Gastrocnemius medialis (tissue), 4 donors: ENCODE measurements at regions not wholly inside any gene's neighbourhood (a gene's known extent, or its start where the extent isn't known, plus 50 kb on each side); places are given as distances from the start of the nearest gene placed in this dataset.

Experiments
- CTCF ChIP-seq, 5 experiments: fragments of 450-650 bp in 3 of 5; fragments of 200-600 bp in 2 of 5; sonication (generic) in 2 of 5; IDR thresholded peaks in 4 of 5; conservative IDR thresholded peaks in 1 of 5; 1 replicate in 4 of 5; 2 replicates in 1 of 5; pipeline ENCODE4 v1.5.1; 2016 to 2019; ENCODE audit warnings: antibody characterized with exemption in 5 of 5, mild to moderate bottlenecking in 3 of 5, moderate library complexity in 3 of 5
- POLR2A ChIP-seq, 2 donors: fragments of 450-650 bp; IDR thresholded peaks; one replicate each; pipeline ENCODE4 v1.6.1; 2017; ENCODE audit warnings: antibody characterized with exemption in 2 of 2, mild to moderate bottlenecking in 2 of 2, moderate library complexity in 2 of 2

- no peak for TF ChIP-seq CTCF (IDR thresholded peaks at IDR 0.05 in 4 of 5, conservative IDR thresholded peaks at IDR 0.05 in 1 of 5)
- no peak for TF ChIP-seq POLR2A (IDR thresholded peaks at IDR 0.05)
These were observed 52.5 kb upstream of the MYL2 start for GRCh38 chr12:110972866-110973265.
